Ovary (tissue), 3 donors: ENCODE measurements at regions not wholly inside any gene's neighbourhood (a gene's known extent, or its start where the extent isn't known, plus 50 kb on each side); places are given as distances from the start of the nearest gene placed in this dataset.

ENCODE experiments used
- CTCF ChIP-seq, 3 donors: fragments of 450-650 bp in 2 of 3; fragments of 200-600 bp in 1 of 3; IDR thresholded peaks; one replicate each; pipeline versions ENCODE4 v1.5.1 to v1.8.0; 2016 to 2022; ENCODE audit warnings: antibody characterized with exemption in 3 of 3, mild to moderate bottlenecking in 1 of 3
- EP300 ChIP-seq: sonication (generic); formaldehyde crosslinking; IDR thresholded peaks from one replicate; pipeline ENCODE4 v1.6.1; 2017; ENCODE audit warnings: antibody characterized with exemption
- donor health status: DM: no; HTN: no; CAD: no.

DNA sequence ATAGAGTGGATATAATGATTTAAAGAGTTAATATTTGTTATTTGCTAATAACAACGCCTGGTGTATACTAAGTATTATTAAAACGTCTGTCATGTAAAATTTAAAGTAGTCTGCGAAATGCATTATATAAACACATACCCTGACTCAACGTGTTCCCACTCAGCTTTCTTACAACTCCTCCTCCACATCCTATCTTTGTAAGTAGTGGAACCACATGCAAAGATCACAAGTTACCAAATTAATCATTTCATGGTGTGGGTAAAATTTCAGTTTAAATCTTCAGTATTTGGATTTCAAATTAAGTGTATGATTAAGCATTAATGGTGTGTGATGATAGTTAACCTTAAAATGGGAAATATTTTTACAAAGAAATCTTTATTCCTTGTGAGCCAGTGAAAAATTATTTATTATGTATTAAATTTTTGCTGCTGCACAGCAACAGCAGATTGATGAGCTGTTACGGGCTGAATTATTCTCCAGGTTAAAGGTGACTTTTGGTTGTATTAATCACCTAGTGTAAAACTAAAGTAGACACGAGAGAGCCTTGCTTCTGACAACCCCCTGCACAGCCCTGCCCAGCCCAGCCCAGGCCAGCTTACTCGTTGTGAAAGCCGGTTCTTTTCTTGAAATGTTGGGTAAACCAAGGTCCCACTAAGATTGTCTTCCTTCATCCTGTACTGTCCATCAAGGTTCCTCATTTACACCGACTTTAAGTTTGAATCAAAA is 373.5 kb downstream of the DTWD2 start:
- TF ChIP-seq EP300 = no peak
- no peak for TF ChIP-seq CTCF (IDR thresholded peaks at IDR 0.05)
